ENCODE measurements at regions not wholly inside any gene's neighbourhood (a gene's known extent, or its start where the extent isn't known, plus 50 kb on each side); places are given as distances from the start of the nearest gene placed in this dataset.

- Histone ChIP-seq H3K9ac (ENCODE audit: control insufficient read depth, extremely low read depth, insufficient read depth, low read length) (no peak overlapping the region), H2AFZ (ENCODE audit: control insufficient read depth, low read length) (no peak overlapping the region), H3K4me1 (ENCODE audit: control insufficient read depth, extremely low read depth, insufficient read depth, low read length) (no peaks in the 10 kb centered on the region), H3K4me3 (ENCODE audit: control insufficient read depth in 2 of 3, extremely low read depth in 1 of 3, insufficient read depth in 2 of 3, low read depth in 1 of 3, low read length in 3 of 3) (no peak overlapping the region), H3K79me2 (ENCODE audit: control insufficient read depth, insufficient read depth, low read length) (no peaks in the 10 kb centered on the region), H3K9me1 (ENCODE audit: control insufficient read depth, extremely low read depth, insufficient read depth, low read length) (no peaks in the 10 kb centered on the region), H3K36me3 (ENCODE audit: control insufficient read depth in 2 of 2, extremely low read depth in 1 of 2, insufficient read depth in 2 of 2, low read length in 2 of 2) (no peaks in the 10 kb centered on the region), H3K27me3 (ENCODE audit: control insufficient read depth, extremely low read depth, insufficient read depth, low read length) (no peaks in the 10 kb centered on the region), H3K4me2 (ENCODE audit: control insufficient read depth, extremely low read depth, insufficient read depth, low read depth, low read length) (no peak overlapping the region), H3K9me3 (ENCODE audit: control insufficient read depth, low read depth, low read length) (no peaks in the 10 kb centered on the region), H4K20me1 (ENCODE audit: control insufficient read depth, extremely low read depth, insufficient read depth, low read length) (no peaks in the 10 kb centered on the region), H3K27ac (ENCODE audit: control insufficient read depth, insufficient read depth, low read length) (no peak overlapping the region)
- TF ChIP-seq EZH2 (IDR thresholded peaks at IDR 0.05; ENCODE audit: low read length): no peak
- TF ChIP-seq, protein P1, sequence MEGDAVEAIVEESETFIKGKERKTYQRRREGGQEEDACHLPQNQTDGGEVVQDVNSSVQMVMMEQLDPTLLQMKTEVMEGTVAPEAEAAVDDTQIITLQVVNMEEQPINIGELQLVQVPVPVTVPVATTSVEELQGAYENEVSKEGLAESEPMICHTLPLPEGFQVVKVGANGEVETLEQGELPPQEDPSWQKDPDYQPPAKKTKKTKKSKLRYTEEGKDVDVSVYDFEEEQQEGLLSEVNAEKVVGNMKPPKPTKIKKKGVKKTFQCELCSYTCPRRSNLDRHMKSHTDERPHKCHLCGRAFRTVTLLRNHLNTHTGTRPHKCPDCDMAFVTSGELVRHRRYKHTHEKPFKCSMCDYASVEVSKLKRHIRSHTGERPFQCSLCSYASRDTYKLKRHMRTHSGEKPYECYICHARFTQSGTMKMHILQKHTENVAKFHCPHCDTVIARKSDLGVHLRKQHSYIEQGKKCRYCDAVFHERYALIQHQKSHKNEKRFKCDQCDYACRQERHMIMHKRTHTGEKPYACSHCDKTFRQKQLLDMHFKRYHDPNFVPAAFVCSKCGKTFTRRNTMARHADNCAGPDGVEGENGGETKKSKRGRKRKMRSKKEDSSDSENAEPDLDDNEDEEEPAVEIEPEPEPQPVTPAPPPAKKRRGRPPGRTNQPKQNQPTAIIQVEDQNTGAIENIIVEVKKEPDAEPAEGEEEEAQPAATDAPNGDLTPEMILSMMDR (optimal IDR thresholded peaks at IDR 0.05 in 1 of 3, IDR thresholded peaks at IDR 0.05 in 1 of 3, conservative IDR thresholded peaks at IDR 0.05 in 1 of 3; ENCODE audit: extremely low read depth in 1 of 3, insufficient read depth in 2 of 3, low read length in 3 of 3): no peak
- no peak for FAIRE-seq
- dilution Hi-C loops (cut with MboI; ENCODE audit: extremely low pct_ligation_motif_present, low sequenced_read_pairs): no loop called here
- DNase-seq (ENCODE audit: low read depth, low spot score): no peak
Measured at GRCh38 chr21:38057626-38058025, 141.4 kb upstream of the KCNJ6 start.

DNA sequence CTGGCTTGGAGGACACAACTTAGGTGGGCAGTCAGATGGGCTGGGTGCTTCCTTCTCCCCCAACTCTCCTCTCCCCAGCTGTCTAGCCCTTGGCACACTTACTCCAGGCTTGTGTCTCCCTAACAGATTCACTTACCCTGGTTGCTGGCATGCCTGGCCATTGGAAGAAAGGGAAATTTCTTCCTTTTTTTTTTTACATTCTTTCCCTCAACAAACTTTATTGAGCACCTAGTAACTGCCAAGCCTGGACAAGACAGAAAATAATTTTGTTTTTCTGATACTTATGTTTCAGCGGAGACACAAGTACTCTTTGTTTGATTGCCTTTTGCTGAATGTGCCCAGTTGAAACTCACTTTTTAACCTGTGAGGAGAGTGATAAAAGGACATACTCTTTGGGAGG, 144.3 kb upstream of the KCNJ6 start:
- DNase-seq (ENCODE audit: low read depth, low spot score) (no peak), FAIRE-seq (no peak)
- no peak overlapping the region for H3K4me2 ChIP-seq (ENCODE audit: control insufficient read depth, extremely low read depth, insufficient read depth, low read depth, low read length)
- H2AFZ ChIP-seq (ENCODE audit: control insufficient read depth, low read length): no peak overlapping the region
- H3K27ac ChIP-seq (ENCODE audit: control insufficient read depth, insufficient read depth, low read length): no peak overlapping the region
- H3K9me1 ChIP-seq (ENCODE audit: control insufficient read depth, extremely low read depth, insufficient read depth, low read length): no peaks in the 10 kb centered on the region
- no peak overlapping the region for H3K4me3 ChIP-seq (ENCODE audit: control insufficient read depth in 2 of 3, extremely low read depth in 1 of 3, insufficient read depth in 2 of 3, low read depth in 1 of 3, low read length in 3 of 3)
- no peaks in the 10 kb centered on the region for H3K79me2 ChIP-seq (ENCODE audit: control insufficient read depth, insufficient read depth, low read length)
- H3K36me3 ChIP-seq (ENCODE audit: control insufficient read depth in 2 of 2, extremely low read depth in 1 of 2, insufficient read depth in 2 of 2, low read length in 2 of 2): no peaks in the 10 kb centered on the region
- TF ChIP-seq, protein P1 (optimal IDR thresholded peaks at IDR 0.05 in 1 of 3, IDR thresholded peaks at IDR 0.05 in 1 of 3, conservative IDR thresholded peaks at IDR 0.05 in 1 of 3; ENCODE audit: extremely low read depth in 1 of 3, insufficient read depth in 2 of 3, low read length in 3 of 3): no peak
- no peak for TF ChIP-seq EZH2 (IDR thresholded peaks at IDR 0.05; ENCODE audit: low read length)
- H3K27me3 ChIP-seq (ENCODE audit: control insufficient read depth, extremely low read depth, insufficient read depth, low read length): no peaks in the 10 kb centered on the region
- no peak overlapping the region for H3K9ac ChIP-seq (ENCODE audit: control insufficient read depth, extremely low read depth, insufficient read depth, low read length)
- H3K4me1 ChIP-seq (ENCODE audit: control insufficient read depth, extremely low read depth, insufficient read depth, low read length): no peaks in the 10 kb centered on the region
- H4K20me1 ChIP-seq (ENCODE audit: control insufficient read depth, extremely low read depth, insufficient read depth, low read length): no peaks in the 10 kb centered on the region
- dilution Hi-C loops (cut with MboI; ENCODE audit: extremely low pct_ligation_motif_present, low sequenced_read_pairs): no loop called here
- H3K9me3 ChIP-seq (ENCODE audit: control insufficient read depth, low read depth, low read length): no peaks in the 10 kb centered on the region

All from keratinocyte (primary cell).